ENCODE measurements at regions not wholly inside any gene's neighbourhood (a gene's known extent, or its start where the extent isn't known, plus 50 kb on each side); places are given as distances from the start of the nearest gene placed in this dataset.

GRCh38 chr13:59157181-59157580 is 1006.5 kb downstream of the DIAPH3 start:
- TF ChIP-seq CTCF (conservative IDR thresholded peaks at IDR 0.05; ENCODE audit: low read depth, low read length) = no peak
- TF ChIP-seq EZH2 (IDR thresholded peaks at IDR 0.05; ENCODE audit: borderline replicate concordance, low read depth, low read length, poor library complexity, severe bottlenecking) = no peak

Measured in A673 (cell line).